GDM1 (cell line): ENCODE measurements at regions not wholly inside any gene's neighbourhood (a gene's known extent, or its start where the extent isn't known, plus 50 kb on each side); places are given as distances from the start of the nearest gene placed in this dataset.

Source experiments
- DNase-seq: peaks from one replicate; lab custom pipeline; 2025; lab: John Stamatoyannopoulos, UW

DNA sequence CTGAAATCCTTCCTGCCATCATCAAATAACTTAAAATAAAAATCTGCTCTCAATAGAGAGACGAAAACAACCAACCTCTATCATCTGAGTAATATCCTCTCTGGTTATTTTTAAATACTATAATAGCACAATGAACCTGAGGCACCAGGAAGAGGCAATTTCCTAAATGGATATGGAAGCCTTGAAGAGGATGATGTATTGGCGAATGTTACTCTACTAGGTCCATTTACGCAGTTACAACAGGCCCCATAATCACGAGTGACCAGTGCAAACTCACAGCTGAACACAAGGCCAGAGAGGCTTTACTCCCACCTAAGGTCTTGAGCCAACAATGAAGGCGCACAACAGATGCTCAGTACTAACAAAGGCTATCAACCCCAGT is 678.8 kb upstream of the NR3C2 start:
- DNase-seq, result no peak

DNA sequence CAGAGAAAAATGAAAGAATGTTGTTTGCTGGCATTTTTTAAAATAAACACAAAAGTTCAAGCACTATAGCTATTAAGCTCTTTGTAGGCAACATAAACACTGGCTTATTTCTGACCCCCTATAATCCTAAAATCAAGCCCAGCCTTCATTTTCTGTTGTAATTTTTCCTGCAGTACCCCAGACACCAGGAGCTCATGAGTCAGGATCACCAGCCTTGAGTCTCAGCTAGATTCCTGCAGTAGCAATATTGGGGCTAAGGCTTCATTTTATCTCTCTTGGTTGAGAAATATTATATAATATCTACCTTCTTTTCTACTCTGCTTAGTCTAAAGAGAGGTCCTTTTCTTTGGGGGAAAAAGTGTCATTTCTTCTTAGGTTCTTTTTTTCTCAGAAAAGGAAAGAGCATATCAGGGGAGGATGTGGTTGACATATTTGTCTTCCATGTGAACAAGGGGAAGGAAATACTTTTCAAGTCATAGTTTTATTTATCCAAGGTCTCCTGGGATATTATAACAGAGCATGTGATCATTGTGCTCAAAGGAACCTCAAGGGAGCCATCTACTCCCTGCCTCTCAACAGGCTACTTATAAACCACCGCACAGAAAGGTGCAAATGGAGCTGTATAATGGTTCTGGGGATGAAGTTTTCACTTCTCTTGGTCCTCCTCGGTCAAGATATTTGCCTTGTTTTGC is 678.3 kb upstream of the NR3C2 start:
- DNase-seq, result no peak

DNA sequence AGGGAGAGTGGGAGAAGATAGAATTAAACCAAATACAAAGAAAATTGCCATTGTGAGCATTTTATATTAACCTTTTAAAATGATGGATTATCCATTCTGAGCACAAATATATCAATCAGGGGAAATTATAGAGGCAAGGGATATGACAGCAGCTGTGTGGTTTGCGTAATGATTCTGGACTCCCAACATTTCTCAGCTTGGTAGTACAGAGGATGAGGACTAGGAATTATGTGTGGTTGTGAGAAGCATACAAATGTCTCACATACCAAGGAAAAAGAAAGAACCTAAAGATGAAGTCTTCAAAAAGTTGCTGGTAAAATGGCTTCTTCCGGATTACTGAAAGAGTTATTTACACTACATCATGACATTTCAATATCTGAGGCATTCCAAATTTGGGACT is 674.6 kb upstream of the NR3C2 start:
- DNase-seq, result no peak

DNA sequence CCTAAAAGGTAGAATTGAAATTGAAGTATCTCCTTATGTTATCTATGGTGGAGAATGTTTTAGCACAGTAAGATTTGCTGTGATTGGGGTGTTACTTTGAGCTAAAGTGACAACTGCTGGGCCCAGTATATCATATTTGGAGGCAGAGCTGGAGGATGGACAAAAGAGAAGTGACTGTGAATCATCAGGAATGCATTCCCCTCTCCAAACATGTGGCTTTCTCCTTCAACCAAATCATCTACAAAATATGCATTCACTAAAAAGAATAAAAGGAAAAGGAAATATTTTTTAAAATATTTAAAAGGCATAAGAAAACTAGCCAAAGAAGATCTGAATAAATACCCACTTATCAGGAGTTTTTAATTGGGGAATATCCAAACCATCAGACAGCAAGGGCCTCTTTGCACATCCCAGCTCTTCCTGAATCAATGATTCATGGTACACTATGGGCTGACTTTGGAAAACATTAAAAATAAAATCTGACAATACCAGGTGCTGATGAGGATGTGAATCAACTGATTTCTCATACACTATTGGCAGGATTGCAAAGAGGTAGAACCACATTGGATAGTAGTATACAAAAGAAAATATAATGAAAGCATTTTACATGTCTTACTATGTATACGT is 671.7 kb upstream of the NR3C2 start:
- no peak for DNase-seq

DNA sequence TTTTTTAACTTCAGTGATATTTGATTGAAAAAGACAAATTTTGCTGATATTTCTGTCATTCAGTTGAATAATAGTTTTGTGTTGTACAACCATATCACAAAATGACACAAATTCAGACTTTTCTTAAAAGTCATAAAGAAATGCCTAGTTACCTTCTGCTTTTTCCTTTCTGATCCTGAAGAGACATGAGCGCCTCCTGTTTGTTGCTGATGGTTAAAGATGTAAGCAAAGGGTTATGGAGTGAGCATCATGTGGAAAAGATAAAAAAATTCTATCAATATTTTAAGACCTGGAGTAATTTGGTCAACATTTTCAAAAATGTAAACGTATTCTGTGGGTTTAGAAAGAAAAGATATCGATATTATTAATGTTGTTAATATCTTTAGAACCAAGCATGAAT is 669.9 kb upstream of the NR3C2 start:
- DNase-seq, result no peak

DNA sequence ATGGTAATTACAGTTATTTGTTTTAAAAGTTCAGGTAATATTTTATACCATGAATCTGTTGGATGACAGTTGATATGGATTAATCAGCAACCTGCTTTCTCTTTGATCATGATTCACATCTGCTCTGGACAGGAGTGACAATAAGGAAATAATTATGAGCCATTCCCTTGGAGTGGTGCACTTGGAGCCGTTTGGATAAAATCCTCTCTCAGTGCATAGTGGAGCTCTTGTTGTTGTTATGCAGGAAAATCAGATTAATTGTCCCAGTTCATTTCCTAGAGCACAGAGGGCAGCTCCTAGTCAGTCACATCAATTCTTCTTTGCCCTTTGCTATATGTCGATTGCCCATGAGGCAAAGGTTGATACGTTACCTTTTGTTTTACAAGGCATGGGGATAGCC is 668.3 kb upstream of the NR3C2 start:
- no peak for DNase-seq

DNA sequence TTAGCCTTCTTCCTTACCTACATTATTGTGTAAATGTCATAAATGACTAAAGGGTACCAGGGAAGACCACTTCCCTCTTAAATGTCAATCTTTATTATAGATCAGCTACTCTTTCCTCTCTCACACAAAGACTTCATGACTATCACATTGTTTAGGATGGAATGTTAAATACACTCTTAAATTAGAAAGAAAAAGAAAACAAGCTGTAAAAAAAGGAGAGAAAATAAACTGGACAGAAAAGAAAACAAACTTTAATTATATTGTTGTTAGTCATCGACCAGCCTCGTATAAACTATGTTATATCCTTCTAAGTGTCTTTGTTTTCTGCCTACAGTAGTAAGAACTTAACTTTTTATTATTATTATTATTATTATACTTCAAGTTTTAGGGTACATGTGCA is 666.4 kb upstream of the NR3C2 start:
- no peak for DNase-seq

DNA sequence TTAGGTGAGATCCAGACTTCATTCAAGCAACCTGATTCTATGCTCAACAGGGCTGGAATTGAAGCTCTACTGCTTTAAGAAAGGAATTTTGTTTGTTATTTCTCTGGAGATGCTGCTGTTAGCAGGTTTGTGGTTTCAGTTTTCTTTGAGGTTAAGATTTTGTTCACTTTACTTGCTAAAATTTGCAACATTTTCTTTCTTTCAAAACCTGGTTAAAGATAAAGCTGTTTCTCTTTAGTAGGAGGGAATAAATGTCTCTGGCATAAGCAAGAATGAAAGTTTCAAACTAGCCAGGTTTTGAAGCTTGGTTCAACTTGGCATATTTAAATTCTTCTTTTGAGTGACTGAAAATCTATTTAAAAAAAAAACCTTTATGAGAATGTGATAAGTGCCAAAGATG is 660.6 kb upstream of the NR3C2 start:
- DNase-seq, result no peak

DNA sequence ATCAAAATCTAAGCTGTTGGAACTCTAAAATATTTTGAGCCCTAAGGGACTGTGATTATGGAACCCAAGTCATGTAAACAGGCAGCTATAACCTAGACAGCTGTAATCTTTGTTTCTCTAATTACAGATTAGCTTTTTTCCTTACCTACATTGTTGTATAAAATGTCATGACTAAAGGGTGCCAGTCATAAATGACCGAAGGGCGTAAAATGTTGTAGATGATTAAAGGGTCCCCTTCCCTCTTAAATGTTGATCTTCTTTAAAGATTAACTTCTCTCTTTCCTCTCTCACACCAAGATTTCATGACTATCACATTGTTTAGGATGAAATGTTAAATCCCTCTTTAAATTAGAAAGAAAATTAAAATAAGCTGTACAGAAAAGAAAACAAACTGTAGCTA is 659.4 kb upstream of the NR3C2 start:
- DNase-seq, result no peak

DNA sequence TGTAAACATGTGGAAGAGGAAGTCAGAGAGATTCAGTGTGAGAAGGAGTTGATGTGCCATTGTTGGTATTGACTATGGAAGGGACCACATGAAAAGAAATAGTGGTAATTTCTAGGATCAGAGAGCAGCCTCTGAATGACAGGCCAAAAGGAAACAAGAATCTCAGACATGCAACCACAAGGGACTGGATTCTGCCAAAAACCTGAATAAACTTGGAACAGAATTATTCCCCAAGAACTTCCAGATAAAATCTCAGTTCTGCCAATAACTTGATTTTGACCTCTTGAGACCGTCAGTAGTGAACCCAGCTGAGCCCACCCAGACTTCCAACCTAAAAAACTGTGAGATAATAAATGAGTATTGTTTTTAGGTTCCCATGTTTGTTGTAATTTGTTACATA is 653.6 kb upstream of the NR3C2 start:
- DNase-seq, result no peak

DNA sequence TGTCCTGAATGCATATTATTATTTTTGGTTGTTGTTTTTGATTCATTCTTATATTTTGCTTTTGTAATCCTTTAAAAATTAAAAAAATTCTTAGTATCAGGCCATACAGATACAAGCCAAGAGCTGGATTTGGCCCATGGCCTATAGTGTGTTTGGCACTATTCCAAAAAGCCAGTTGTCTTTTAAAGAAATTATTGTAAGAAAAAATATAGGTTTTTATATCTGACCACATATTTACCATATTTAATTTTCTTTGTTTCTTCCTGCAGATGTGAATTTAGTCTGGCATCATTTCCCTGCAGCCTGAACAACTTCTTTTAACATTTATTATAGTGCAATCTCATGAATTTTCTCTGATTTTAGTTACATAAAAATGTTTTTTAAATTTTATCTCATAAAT is 652.8 kb upstream of the NR3C2 start:
- DNase-seq, result no peak

DNA sequence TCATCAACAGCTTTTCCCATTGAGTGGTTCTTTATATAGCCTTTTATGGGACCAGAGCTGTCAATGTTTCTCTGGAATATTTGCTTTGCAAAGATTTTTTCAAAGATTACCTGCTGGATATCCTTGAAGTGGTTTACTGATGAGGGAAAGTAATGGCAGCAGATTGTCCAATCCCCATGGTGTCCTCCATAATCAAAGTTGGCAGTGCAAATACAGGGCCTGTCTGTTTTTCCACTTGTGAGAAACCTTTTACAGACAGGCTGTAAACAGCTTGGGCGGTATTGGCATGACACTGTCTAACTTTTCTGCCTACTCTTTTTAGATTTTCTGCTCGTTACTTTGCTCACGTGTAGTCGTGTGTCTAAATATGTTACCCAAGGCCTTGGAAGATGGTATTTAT is 641.9 kb upstream of the NR3C2 start:
- no peak for DNase-seq

DNA sequence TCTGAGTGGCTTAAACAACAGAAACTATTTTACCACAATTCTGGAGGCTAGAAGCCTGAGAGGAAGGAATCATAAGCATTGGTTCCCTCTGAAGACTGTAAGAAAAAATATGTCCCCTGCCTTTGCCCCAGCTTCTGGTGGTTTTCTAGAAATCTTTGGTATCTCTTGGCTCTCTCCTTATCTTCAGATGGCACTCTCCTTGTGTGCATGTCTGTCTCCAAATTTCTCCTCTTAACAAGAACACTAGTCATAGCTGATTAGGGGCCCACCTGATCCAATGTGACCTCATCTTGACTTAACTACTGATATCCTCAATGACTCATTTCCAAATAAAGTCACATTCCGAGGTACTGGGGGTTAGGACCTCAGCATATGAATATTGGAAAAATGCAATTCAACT is 635.0 kb upstream of the NR3C2 start:
- no peak for DNase-seq

DNA sequence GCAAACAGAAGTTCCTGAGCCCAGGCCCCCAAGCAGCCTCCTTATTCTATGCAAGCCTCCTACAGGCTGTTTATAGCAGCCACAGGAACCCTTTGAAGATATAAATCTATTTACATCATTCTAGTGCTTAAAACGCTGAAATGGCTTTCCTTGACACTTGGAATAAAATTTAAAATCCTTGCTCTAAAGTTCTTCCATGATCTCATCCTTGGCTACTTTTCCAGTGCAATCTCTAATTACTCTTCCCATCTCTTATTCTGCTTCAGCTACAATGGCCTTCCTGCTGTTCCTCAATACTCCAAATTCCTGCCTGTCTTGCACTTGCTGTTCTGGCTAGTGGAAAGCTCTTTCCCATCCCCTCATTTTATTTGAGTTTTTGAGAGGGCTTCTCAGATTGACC is 634.2 kb upstream of the NR3C2 start:
- DNase-seq, result no peak

DNA sequence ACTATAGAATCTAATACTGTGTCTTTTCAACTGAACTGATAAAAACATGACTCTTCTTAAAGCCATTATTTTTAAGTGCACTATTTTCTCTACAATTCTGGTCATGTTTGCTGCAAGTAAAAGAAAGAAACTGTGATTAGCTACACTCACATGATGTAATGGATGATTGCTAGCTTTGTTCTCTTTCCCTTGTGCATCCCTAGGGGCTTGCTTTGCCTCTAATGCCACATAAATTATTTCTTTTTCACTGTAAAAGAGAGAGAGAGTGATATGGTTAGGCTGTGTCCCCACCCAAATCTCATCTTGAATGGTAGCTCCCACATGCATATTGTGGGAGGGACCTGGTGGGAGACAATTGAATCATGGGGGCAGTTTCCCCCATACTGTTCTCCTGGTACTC is 630.2 kb upstream of the NR3C2 start:
- no peak for DNase-seq

DNA sequence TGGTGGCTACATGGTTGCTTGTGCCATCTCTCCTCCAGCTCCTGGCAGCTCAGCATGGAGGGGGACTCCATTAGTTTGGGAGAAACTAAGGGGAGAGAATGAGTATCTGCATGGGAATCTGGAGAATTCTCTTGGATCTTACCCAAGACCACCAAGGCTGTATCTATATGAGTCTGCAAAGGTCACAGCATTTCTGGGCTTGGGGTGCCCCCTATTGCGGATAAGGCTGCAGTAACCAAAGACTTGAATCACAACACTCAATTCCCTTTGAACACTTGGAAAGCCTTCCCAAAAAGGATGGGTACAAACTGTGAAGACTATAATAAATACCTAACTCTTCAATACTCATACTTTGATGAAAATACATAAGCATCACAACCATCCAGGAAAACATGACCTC is 623.5 kb upstream of the NR3C2 start:
- no peak for DNase-seq

DNA sequence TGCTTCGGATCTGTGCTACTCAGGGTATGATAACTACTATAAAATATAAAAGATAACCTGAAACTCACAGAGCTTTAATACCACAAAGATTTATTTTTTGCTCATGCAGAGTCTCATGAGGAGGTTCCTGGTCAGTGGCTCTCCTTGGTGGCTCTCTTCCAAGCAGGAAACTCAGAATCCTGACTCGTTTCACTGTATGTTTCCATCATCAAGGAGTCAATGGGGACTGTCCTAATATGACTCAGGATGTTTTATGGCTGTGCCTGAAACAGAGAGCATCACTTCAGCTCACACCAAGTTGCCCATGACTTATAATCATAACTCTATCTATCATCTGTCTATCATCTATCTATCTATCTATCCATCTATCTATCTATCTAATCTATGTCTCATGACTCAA is 620.8 kb upstream of the NR3C2 start:
- DNase-seq, result no peak

DNA sequence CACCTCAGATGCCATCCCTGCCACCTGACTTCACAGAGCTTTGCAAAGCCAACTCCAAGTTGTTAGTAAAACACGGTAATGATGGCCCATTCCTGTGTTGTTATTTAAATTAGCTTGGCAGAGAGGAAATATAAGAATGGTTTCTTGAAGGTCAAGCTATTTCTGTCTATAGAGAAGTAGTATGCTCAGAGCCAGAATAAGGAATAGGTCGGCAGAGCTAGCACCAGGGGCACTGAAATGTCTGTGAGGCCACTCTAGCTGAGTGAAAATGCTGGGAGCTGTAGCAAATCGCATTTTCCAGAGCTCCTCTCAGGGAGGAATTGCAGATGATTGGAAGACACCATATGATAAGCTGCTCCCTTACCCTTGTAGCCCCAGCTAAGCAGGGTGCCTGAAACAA is 615.4 kb upstream of the NR3C2 start:
- no peak for DNase-seq

DNA sequence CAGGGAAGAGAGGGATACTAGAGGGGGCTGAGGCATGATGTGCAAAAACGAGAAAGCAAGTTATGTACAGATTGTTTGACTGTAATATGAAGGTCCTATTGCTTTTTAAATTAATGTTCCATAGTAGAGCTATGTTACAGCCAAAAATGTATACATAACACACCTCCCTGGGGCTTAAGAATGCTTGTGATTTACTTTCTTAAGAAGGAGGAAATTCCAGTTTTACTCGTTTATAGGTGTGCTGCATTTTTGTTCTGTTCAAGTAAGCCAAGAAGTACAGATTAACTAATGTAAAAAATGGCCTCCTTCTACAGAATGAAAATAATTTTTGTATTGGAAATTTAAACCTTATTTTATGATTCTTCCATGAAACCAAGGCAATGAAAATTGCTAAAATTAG is 614.4 kb upstream of the NR3C2 start:
- no peak for DNase-seq

DNA sequence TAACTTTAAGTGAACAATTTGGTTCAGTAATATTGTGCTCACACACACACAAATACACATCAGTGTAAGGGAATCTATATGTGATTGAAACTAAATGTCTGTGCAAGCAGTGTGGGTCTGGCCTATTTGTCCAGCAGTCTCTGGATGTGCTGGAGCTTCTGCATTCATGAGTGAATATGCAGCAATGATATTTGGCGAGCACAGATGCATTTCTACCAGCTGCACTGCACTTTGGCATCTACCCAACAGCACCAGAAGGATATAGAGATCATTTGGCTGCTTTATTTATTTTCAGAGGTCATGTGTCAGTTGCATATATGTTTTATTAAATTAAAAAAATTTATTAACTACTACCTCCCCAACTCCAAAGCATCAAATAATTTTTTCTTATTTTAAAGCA is 613.4 kb upstream of the NR3C2 start:
- DNase-seq, result no peak

DNA sequence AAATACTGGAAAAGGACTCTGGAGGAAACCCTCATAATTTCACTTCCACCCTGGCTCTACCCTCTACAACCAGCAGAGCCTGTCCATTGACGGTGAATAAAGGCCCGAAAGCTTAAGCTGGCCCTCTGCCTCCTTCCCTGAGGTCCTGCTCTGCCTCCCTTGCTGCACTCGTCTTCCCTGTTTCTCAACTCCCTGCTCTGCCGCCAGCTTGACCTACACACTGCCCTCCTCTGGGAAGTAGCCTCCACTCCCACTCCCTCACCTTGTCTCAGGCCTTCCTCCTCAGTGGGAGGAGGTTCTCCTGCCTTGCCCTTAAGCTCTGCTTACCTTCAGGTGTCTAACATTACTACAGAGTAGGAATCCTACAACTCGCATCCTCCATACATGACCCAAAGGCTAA is 608.6 kb upstream of the NR3C2 start:
- no peak for DNase-seq

DNA sequence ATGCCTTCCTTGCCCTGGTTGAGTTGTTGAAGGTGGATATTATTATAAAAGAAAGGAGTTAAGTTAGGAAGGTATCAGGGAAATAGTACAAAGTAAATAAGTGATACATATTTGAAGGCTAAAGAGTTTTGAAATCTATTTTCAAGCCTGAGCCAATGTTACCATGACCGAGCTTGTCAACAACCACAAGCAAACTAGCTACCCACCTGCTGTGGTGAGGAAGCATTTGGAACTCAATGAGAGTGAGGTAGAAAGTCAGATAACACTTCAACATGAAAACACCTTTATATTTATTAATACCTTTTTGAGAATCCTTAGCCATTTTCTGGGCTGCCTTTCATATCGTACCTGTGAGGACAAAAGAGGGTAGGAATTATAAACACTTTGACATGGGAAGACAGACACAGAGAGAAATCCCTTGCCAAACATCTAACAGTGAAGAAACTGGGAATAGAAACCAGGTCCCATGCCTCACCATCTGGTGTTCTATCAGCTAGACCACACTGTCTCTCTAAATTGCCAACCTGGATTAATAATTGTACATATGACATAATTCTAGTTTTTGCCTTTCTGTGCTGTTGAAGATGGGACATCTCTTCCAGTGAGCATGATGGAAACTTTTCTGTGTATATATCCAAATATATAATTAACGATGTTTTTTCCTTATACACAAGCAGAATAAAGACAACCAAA is 606.4 kb upstream of the NR3C2 start:
- no peak for DNase-seq

DNA sequence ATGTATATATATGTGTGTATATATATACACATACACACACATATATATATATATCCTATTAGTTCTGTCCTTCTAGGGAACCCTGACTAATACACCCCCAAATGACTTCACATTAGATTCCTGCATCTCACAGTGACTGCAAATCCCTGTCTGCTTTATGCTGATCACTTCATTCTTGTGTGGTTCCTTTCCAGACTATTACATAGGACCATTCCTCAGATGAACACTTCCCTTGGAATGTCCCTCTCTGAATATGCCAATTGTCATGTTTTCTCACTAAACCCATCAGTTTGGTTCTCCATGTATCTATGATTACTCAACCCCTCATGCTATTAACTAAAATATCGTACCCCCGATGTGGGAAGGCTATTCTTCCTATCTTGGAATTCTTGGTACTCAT is 605.2 kb upstream of the NR3C2 start:
- no peak for DNase-seq

DNA sequence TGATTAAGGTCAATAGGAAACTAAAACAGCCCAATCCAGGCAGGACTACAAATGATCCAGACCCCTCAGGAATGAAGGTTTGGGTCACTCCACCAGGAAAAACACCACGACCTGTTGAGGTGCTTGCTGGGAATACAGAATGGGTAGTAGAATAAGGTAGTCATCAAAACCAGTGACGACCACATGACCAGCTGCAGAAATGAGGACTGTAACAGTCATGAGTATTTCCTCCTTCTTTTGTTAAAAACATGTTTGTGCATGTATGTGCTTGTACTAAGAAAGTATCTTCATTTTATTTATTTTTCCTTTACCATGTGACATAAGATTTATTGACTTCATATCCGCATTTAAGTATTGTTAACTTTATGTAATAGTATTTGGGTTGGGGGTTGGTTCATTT is 603.5 kb upstream of the NR3C2 start:
- DNase-seq, result no peak
